ENCODE measurements at regions not wholly inside any gene's neighbourhood (a gene's known extent, or its start where the extent isn't known, plus 50 kb on each side); places are given as distances from the start of the nearest gene placed in this dataset.

DNA sequence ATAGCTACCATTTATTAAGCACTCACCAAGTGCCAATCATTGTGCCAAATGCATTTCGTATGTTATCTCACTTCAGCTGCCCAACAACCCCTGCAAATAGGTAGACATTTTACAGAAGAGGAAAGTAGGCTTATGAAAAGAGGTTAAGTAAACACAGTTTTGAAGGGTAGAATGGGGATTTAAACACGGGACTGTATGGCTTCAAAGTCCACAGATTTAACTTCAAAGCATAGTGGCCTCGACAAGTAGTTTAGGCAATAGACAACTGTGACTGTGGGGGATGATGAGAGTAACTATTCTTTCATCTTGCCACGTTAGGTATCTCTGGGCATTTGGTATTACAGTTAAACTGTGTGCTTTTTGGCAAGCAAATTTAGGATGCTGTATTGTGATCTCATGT is 266.8 kb upstream of the SRRM4 start:
- TF ChIP-seq, protein P1, sequence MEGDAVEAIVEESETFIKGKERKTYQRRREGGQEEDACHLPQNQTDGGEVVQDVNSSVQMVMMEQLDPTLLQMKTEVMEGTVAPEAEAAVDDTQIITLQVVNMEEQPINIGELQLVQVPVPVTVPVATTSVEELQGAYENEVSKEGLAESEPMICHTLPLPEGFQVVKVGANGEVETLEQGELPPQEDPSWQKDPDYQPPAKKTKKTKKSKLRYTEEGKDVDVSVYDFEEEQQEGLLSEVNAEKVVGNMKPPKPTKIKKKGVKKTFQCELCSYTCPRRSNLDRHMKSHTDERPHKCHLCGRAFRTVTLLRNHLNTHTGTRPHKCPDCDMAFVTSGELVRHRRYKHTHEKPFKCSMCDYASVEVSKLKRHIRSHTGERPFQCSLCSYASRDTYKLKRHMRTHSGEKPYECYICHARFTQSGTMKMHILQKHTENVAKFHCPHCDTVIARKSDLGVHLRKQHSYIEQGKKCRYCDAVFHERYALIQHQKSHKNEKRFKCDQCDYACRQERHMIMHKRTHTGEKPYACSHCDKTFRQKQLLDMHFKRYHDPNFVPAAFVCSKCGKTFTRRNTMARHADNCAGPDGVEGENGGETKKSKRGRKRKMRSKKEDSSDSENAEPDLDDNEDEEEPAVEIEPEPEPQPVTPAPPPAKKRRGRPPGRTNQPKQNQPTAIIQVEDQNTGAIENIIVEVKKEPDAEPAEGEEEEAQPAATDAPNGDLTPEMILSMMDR (conservative IDR thresholded peaks at IDR 0.05; ENCODE audit: low read length) = no peak
- no peak for TF ChIP-seq EZH2phosphoT487 (IDR thresholded peaks at IDR 0.05; ENCODE audit: borderline replicate concordance)
